Renal pelvis (tissue), 1 donor: ENCODE measurements at regions not wholly inside any gene's neighbourhood (a gene's known extent, or its start where the extent isn't known, plus 50 kb on each side); places are given as distances from the start of the nearest gene placed in this dataset.

Experiments used
- DNase-seq: peaks from one replicate; pipeline ENCODE4 v3.0.0-alpha.2; 2013

- DNase-seq: no peak
Measured at GRCh38 chr14:97866195-97866594, 1069.0 kb downstream of the VRK1 start.

- no peak for DNase-seq
Measured at GRCh38 chr14:97866664-97867063, 1069.5 kb downstream of the VRK1 start.

GRCh38 chr14:97873291-97873690 lies 1076.1 kb downstream of the VRK1 start:
- DNase-seq: no peak

- no peak for DNase-seq
Measured at GRCh38 chr14:97874394-97874793, 1077.2 kb downstream of the VRK1 start.

GRCh38 chr14:97878206-97878605 lies 1081.0 kb downstream of the VRK1 start:
- no peak for DNase-seq

- DNase-seq: no peak
Measured at GRCh38 chr14:97878727-97879126, 1081.5 kb downstream of the VRK1 start.

- no peak for DNase-seq
Measured at GRCh38 chr14:97887690-97888089, 1090.5 kb downstream of the VRK1 start.

- no peak for DNase-seq
Measured at GRCh38 chr14:97888331-97888730, 1091.1 kb downstream of the VRK1 start.

GRCh38 chr14:97891515-97891914 lies 1094.3 kb downstream of the VRK1 start:
- no peak for DNase-seq

- no peak for DNase-seq
Measured at GRCh38 chr14:97894552-97894951, 1097.4 kb downstream of the VRK1 start.

- no peak for DNase-seq
Measured at GRCh38 chr14:97900196-97900854, 1103.1 kb downstream of the VRK1 start.

GRCh38 chr14:97902630-97903029 lies 1105.4 kb downstream of the VRK1 start:
- DNase-seq: no peak

GRCh38 chr14:97903821-97904220 lies 1106.6 kb downstream of the VRK1 start:
- DNase-seq: no peak

- no peak for DNase-seq
Measured at GRCh38 chr14:97912217-97912616, 1115.0 kb downstream of the VRK1 start.

GRCh38 chr14:97916100-97916499 lies 1118.9 kb downstream of the VRK1 start:
- no peak for DNase-seq

GRCh38 chr14:97916669-97917568 lies 1119.7 kb downstream of the VRK1 start:
- DNase-seq: no peak

GRCh38 chr14:97920201-97920600 lies 1123.0 kb downstream of the VRK1 start:
- no peak for DNase-seq

GRCh38 chr14:97921296-97921695 lies 1124.1 kb downstream of the VRK1 start:
- DNase-seq: no peak

- no peak for DNase-seq
Measured at GRCh38 chr14:97924922-97925613, 1127.9 kb downstream of the VRK1 start.

GRCh38 chr14:97930166-97930565 lies 1133.0 kb downstream of the VRK1 start:
- DNase-seq: no peak

GRCh38 chr14:97931273-97931672 lies 1134.1 kb downstream of the VRK1 start:
- DNase-seq: no peak

- DNase-seq: no peak
Measured at GRCh38 chr14:97942921-97943320, 1145.7 kb downstream of the VRK1 start.

- DNase-seq: no peak
Measured at GRCh38 chr14:97943619-97944018, 1146.4 kb downstream of the VRK1 start.
